ENCODE measurements at regions not wholly inside any gene's neighbourhood (a gene's known extent, or its start where the extent isn't known, plus 50 kb on each side); places are given as distances from the start of the nearest gene placed in this dataset.

GRCh38 chrX:74680836-74681235 is 66.4 kb upstream of the RLIM start:
- FAIRE-seq (no peak), DNase-seq (ENCODE audit: low read depth) (no peak)
- Histone ChIP-seq H3K9me3 (ENCODE audit: insufficient read depth, low read depth, low read length) (no peaks in the 10 kb centered on the region), H4K20me1 (ENCODE audit: insufficient read depth, low read length) (no peaks in the 10 kb centered on the region), H3K4me3 (ENCODE audit: insufficient read depth, low read depth, low read length) (no peak overlapping the region), H3K79me2 (ENCODE audit: insufficient read depth, low read length) (no peaks in the 10 kb centered on the region), H3K27me3 (ENCODE audit: insufficient read depth, low read length) (no peaks in the 10 kb centered on the region), H3K27ac (ENCODE audit: low read depth, low read length) (no peak overlapping the region), H3K9ac (ENCODE audit: low read length) (no peak overlapping the region), H3K36me3 (ENCODE audit: insufficient read depth, low read length) (no peaks in the 10 kb centered on the region), H2AFZ (ENCODE audit: low read depth, low read length) (no peak overlapping the region), H3K4me1 (ENCODE audit: insufficient read depth, low read length) (no peaks in the 10 kb centered on the region), H3K4me2 (ENCODE audit: low read length) (no peak overlapping the region)
- Mint-ChIP-seq H3K27me3 (ENCODE audit: low read depth, unreplicated experiment) (no peaks in the 10 kb centered on the region), H3K27ac (ENCODE audit: unreplicated experiment) (no peak overlapping the region), H3K4me1 (ENCODE audit: low read depth, unreplicated experiment) (no peaks in the 10 kb centered on the region), H3K36me3 (ENCODE audit: low read depth, unreplicated experiment) (no peaks in the 10 kb centered on the region), H3K4me3 (ENCODE audit: unreplicated experiment) (no peak overlapping the region), H3K9me3 (ENCODE audit: unreplicated experiment) (no peaks in the 10 kb centered on the region)
- TF ChIP-seq CTCF (IDR thresholded peaks at IDR 0.05; ENCODE audit: insufficient read depth, low read depth, low read length) = no peak
- TF ChIP-seq EZH2 (IDR thresholded peaks at IDR 0.05; ENCODE audit: insufficient read depth, low read length) = no peak

- no peak for DNase-seq (ENCODE audit: low read depth)
- H2AFZ ChIP-seq (ENCODE audit: low read depth, low read length) = no peak overlapping the region
- no peaks in the 10 kb centered on the region for H3K27me3 ChIP-seq (ENCODE audit: insufficient read depth, low read length)
- no peaks in the 10 kb centered on the region for H3K9me3 ChIP-seq (ENCODE audit: insufficient read depth, low read depth, low read length)
- no peaks in the 10 kb centered on the region for H4K20me1 ChIP-seq (ENCODE audit: insufficient read depth, low read length)
- H3K9ac ChIP-seq (ENCODE audit: low read length) = no peak overlapping the region
- H3K36me3 Mint-ChIP-seq (ENCODE audit: low read depth, unreplicated experiment) = no peaks in the 10 kb centered on the region
- H3K27ac Mint-ChIP-seq (ENCODE audit: unreplicated experiment) = no peak overlapping the region
- H3K9me3 Mint-ChIP-seq (ENCODE audit: unreplicated experiment) = no peaks in the 10 kb centered on the region
- no peaks in the 10 kb centered on the region for H3K4me1 ChIP-seq (ENCODE audit: insufficient read depth, low read length)
- H3K36me3 ChIP-seq (ENCODE audit: insufficient read depth, low read length) = no peaks in the 10 kb centered on the region
- H3K4me2 ChIP-seq (ENCODE audit: low read length) = no peak overlapping the region
- no peaks in the 10 kb centered on the region for H3K79me2 ChIP-seq (ENCODE audit: insufficient read depth, low read length)
- H3K27me3 Mint-ChIP-seq (ENCODE audit: low read depth, unreplicated experiment) = no peaks in the 10 kb centered on the region
- no peak for FAIRE-seq
- H3K27ac ChIP-seq (ENCODE audit: low read depth, low read length) = no peak overlapping the region
- H3K4me1 Mint-ChIP-seq (ENCODE audit: low read depth, unreplicated experiment) = no peaks in the 10 kb centered on the region
- H3K4me3 ChIP-seq (ENCODE audit: insufficient read depth, low read depth, low read length) = no peak overlapping the region
- no peak for TF ChIP-seq EZH2 (IDR thresholded peaks at IDR 0.05; ENCODE audit: insufficient read depth, low read length)
- TF ChIP-seq CTCF (IDR thresholded peaks at IDR 0.05; ENCODE audit: insufficient read depth, low read depth, low read length) = no peak
- H3K4me3 Mint-ChIP-seq (ENCODE audit: unreplicated experiment) = no peak overlapping the region
Measured at GRCh38 chrX:74680391-74680790, 66.0 kb upstream of the RLIM start.

DNA sequence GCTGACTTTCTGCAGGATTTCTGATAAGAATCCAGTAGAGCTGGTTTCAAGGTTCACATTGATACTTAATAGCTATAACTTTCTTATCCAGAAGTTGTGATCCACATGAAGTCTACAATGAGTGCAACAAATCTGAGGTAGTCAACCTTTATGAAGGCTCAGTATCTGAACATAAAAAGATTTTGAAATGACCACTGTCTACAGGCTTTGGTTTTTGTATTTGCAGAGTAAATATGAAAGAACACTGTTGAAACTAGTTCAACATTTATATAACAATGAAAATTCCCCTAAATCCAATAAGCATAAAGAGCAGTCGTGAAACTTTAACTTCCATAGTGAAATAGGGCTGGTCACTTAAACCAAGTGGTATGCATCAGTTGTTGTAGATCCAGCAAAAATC is 55.6 kb upstream of the RLIM start:
- no peak overlapping the region for H3K9ac ChIP-seq (ENCODE audit: low read length)
- no peaks in the 10 kb centered on the region for H3K4me1 ChIP-seq (ENCODE audit: insufficient read depth, low read length)
- Mint-ChIP-seq H3K4me3 (ENCODE audit: unreplicated experiment) (no peak overlapping the region), H3K27me3 (ENCODE audit: low read depth, unreplicated experiment) (no peaks in the 10 kb centered on the region), H3K27ac (ENCODE audit: unreplicated experiment) (no peak overlapping the region), H3K4me1 (ENCODE audit: low read depth, unreplicated experiment) (no peaks in the 10 kb centered on the region), H3K9me3 (ENCODE audit: unreplicated experiment) (no peaks in the 10 kb centered on the region), H3K36me3 (ENCODE audit: low read depth, unreplicated experiment) (no peaks in the 10 kb centered on the region)
- H3K9me3 ChIP-seq (ENCODE audit: insufficient read depth, low read depth, low read length) = no peaks in the 10 kb centered on the region
- FAIRE-seq (peak; percentile 20), DNase-seq (ENCODE audit: low read depth) (no peak)
- no peak overlapping the region for H3K4me3 ChIP-seq (ENCODE audit: insufficient read depth, low read depth, low read length)
- TF ChIP-seq EZH2 (IDR thresholded peaks at IDR 0.05; ENCODE audit: insufficient read depth, low read length) = no peak
- TF ChIP-seq CTCF (IDR thresholded peaks at IDR 0.05; ENCODE audit: insufficient read depth, low read depth, low read length) = no peak
- H3K79me2 ChIP-seq (ENCODE audit: insufficient read depth, low read length) = no peaks in the 10 kb centered on the region
- no peaks in the 10 kb centered on the region for H3K36me3 ChIP-seq (ENCODE audit: insufficient read depth, low read length)
- no peak overlapping the region for H2AFZ ChIP-seq (ENCODE audit: low read depth, low read length)
- H3K4me2 ChIP-seq (ENCODE audit: low read length) = no peak overlapping the region
- H4K20me1 ChIP-seq (ENCODE audit: insufficient read depth, low read length) = no peaks in the 10 kb centered on the region
- H3K27me3 ChIP-seq (ENCODE audit: insufficient read depth, low read length) = no peaks in the 10 kb centered on the region
- no peak overlapping the region for H3K27ac ChIP-seq (ENCODE audit: low read depth, low read length)

Data from astrocyte (in vitro differentiated cells and primary cell).